Upper lobe of right lung (tissue), 1 donor: ENCODE measurements at regions not wholly inside any gene's neighbourhood (a gene's known extent, or its start where the extent isn't known, plus 50 kb on each side); places are given as distances from the start of the nearest gene placed in this dataset.

ENCODE experiments used
- ATAC-seq: fragments of 200-7000 bp; cut with Tn5 transposase; one replicate; pipeline ENCODE4 v1.9.1; 2020; ENCODE audit warnings: mild to moderate bottlenecking, moderate library complexity
- DNase-seq: peaks from one replicate; pipeline ENCODE4 v3.0.0-alpha.2; 2020
- H3K27ac ChIP-seq: fragments of 200-600 bp; one replicate; pipeline ENCODE4 v1.8.0; 2022
- H3K27me3 ChIP-seq: fragments of 200-600 bp; one replicate; pipeline ENCODE4 v1.8.0; 2022; ENCODE audit warnings: mild to moderate bottlenecking
- H3K36me3 ChIP-seq: fragments of 200-600 bp; one replicate; pipeline ENCODE4 v1.8.0; 2022
- H3K4me1 ChIP-seq: fragments of 200-600 bp; one replicate; pipeline ENCODE4 v1.8.0; 2022
- H3K4me3 ChIP-seq: fragments of 200-600 bp; one replicate; pipeline ENCODE4 v1.8.0; 2022; ENCODE audit warnings: mild to moderate bottlenecking
- H3K9me3 ChIP-seq: fragments of 200-600 bp; one replicate; pipeline ENCODE4 v1.8.0; 2022
- CTCF ChIP-seq: fragments of 200-600 bp; IDR thresholded peaks from one replicate; pipeline ENCODE4 v1.8.0; 2022; ENCODE audit warnings: antibody characterized with exemption
- intact Hi-C: fragments of 100-400 bp; cut with DNase I; formaldehyde crosslinking; loops from one replicate; pipeline ENCODE4 v1.11.0; 2022
- donor health status: DM: no; HTN: yes; CAD: no; lungs with severe emphysema.

DNA sequence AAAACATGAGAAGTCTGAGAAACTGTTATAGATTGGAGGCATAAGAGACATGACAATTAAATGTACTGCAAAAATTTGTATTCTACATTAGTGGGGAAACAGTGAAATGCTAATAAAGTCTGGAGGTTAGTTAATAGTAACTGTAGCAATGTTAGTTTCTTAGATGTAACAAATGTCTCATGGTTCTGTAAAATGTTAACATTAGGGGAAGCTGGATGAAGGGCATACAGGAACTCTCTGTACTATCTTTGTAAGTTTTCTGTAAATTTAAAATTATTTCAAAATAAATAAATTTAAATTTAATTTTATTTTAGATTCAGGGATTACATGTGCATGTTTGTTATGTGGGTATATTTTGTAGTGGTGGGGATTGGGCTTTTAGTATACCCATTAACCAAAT lies 70.0 kb upstream of the IRX6 start:
- no peak for TF ChIP-seq CTCF
- DNase-seq, result no peak
- intact Hi-C loops, result no loop called here
- no peak for ATAC-seq
- Histone ChIP-seq H3K4me3 (no peak overlapping the region), H3K27me3 (peaks cover 6% of the 10 kb centered on the region), H3K27ac (no peak overlapping the region), H3K36me3 (no peaks in the 10 kb centered on the region), H3K9me3 (no peaks in the 10 kb centered on the region), H3K4me1 (no peaks in the 10 kb centered on the region)

DNA sequence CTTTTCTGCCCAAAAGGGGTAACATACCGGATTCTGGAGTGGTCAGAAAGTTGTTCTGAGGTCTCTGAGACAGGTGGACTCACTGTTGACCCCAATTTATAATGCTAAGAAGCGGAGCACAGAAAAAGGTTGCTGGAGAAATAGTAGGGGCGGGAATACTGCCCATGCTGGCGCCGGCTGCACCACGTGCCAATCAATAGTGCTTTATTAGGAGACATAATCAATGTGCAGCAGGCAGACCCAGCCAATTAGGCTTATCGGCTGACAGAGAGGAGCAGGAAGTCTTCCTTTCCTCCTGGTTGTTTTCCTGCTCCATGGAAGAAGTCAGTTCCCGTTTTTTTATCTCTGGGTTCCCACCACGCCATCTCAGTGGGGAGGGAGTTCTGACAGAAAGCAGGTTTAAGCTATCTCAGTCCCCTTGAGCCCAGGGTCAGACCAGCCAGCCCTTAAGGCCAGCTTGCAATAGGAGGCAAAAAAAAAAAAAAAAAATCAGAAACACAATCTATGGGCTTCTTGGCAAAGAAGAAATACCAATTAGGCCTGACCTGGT lies 68.2 kb upstream of the IRX6 start:
- Histone ChIP-seq H3K27ac (no peak overlapping the region), H3K9me3 (no peaks in the 10 kb centered on the region), H3K36me3 (no peaks in the 10 kb centered on the region), H3K4me1 (no peaks in the 10 kb centered on the region), H3K4me3 (no peak overlapping the region), H3K27me3 (peaks cover 6% of the 10 kb centered on the region)
- ATAC-seq (no peak), DNase-seq (no peak)
- intact Hi-C loops, result no loop called here
- no peak for TF ChIP-seq CTCF

DNA sequence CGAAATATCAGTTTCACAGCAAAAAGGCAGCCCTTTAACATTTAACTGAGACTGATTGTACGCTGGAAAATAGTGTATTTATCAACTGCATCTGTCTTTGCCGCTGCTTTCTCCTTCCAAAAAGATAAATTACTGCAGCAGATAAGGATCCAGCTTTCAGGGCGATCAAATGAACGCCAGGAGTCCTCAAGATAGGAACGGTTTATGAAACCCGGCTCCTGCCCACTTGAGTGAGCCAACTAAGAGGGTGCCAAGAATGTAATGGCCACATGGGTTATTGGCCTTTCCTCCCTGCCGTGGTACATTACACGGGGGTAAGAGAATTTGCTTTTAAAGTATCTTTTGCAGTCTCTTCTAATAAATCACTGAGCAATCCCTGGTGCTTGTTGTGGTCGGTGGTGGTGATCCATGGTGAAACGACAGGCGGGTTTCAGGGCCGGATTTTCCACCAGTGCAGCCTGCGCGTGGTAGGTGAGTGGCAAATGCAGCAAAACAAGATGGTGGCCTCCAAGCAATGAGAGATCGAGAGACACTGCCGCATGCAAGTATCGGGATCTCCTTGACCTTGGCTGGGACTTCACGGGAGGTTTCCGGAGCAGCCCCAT lies 67.5 kb upstream of the IRX6 start:
- intact Hi-C loops, result no loop called here
- no peak for ATAC-seq
- Histone ChIP-seq H3K36me3 (no peaks in the 10 kb centered on the region), H3K27ac (no peak overlapping the region), H3K9me3 (no peaks in the 10 kb centered on the region), H3K4me3 (no peak overlapping the region), H3K27me3 (peaks cover 6% of the 10 kb centered on the region), H3K4me1 (no peaks in the 10 kb centered on the region)
- no peak for TF ChIP-seq CTCF
- DNase-seq, result no peak

DNA sequence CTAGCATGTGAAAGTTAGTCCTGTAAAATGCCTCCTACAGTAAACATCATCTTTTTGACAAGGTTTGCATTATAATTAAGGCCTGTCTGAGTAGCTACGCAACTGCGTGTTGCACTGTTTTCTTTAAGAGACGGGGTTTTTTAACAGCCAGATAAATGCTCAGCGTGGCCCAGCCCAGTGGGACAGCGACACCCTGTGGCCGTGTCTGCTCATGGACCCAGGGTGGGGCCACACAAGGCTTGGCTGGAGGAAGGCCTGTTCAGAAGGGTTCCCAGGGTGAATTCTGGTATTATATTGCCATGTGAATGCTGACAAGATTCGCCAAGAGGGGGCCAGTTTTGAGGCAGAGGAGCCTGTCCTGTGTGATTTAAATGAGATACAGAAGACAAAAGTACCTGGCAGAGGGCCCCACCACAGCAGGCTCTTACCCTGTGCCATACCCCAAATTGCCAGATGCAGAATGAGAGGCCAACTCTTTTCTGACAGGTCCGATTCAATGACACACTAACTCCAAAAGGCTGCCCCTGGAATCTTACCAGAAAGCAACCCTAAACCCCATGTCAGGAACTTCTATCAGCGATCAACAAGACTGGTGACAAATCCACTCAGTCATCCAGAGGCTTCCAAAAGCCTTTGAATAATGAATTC lies 65.9 kb upstream of the IRX6 start:
- no peak overlapping the region for H3K4me3 ChIP-seq
- ATAC-seq (peak; percentile 98), DNase-seq (peak; percentile 86)
- peak; percentile 75 for TF ChIP-seq CTCF
- H3K9me3 ChIP-seq, result no peaks in the 10 kb centered on the region
- no peak overlapping the region for H3K27ac ChIP-seq
- H3K4me1 ChIP-seq, result no peaks in the 10 kb centered on the region
- peaks cover 6% of the 10 kb centered on the region for H3K27me3 ChIP-seq
- H3K36me3 ChIP-seq, result no peaks in the 10 kb centered on the region
- intact Hi-C loops, result no loop called here

GRCh38 chr16:55261301-55261700 lies 62.7 kb upstream of the IRX6 start:
- Histone ChIP-seq H3K4me1 (no peaks in the 10 kb centered on the region), H3K27me3 (no peaks in the 10 kb centered on the region), H3K27ac (no peak overlapping the region), H3K36me3 (no peaks in the 10 kb centered on the region), H3K9me3 (no peaks in the 10 kb centered on the region), H3K4me3 (no peak overlapping the region)
- TF ChIP-seq CTCF, result no peak
- ATAC-seq (no peak), DNase-seq (no peak)
- intact Hi-C loops, result no loop called here
